HEK293 (cell line): ENCODE measurements at regions not wholly inside any gene's neighbourhood (a gene's known extent, or its start where the extent isn't known, plus 50 kb on each side); places are given as distances from the start of the nearest gene placed in this dataset.

ENCODE experiments used
- CTCF ChIA-PET: fragments of 350-600 bp; formaldehyde crosslinking; extraction: SDS; loops from one replicate; lab custom pipeline; 2021; ENCODE audit warnings: antibody characterized with exemption; lab: Yijun Ruan, JAX
- POLR2A ChIA-PET: fragments of 300-600 bp; formaldehyde crosslinking; extraction: SDS; loops from one replicate; lab custom pipeline; 2020; ENCODE audit warnings: antibody characterized with exemption, inconsistent platforms; lab: Yijun Ruan, JAX
- H3K27ac ChIP-seq: fragments of 200-500 bp; sonication (Bioruptor generic); 2 replicates; pipeline ENCODE4 v1.5.1; 2014; ENCODE audit warnings: low read depth, low read length, control low read depth, inconsistent platforms; ENCODE audit errors: extremely low read depth
- H3K36me3 ChIP-seq, 2 experiments: fragments of 200-500 bp in 1 of 2; sonication (Bioruptor generic) in 1 of 2; 1 replicate in 1 of 2; 2 replicates in 1 of 2; pipeline ENCODE4 v1.5.1; 2014 to 2017; ENCODE audit warnings: inconsistent platforms in 2 of 2, low read length in 2 of 2; ENCODE audit not compliant: control insufficient read depth in 2 of 2, insufficient read depth in 1 of 2
- H3K4me1 ChIP-seq: fragments of 200-500 bp; sonication (Bioruptor generic); 2 replicates; pipeline ENCODE4 v1.5.1; 2014; ENCODE audit warnings: mild to moderate bottlenecking, low read length, inconsistent platforms; ENCODE audit not compliant: control insufficient read depth, insufficient read depth
- H3K4me3 ChIP-seq: 2 replicates; pipeline ENCODE4 v1.5.1; 2011; ENCODE audit warnings: low read depth, mild to moderate bottlenecking, control low read depth, low read length, moderate library complexity
- H3K9me3 ChIP-seq: fragments of 200-500 bp; sonication (Bioruptor generic); 2 replicates; pipeline ENCODE4 v1.5.1; 2014; ENCODE audit warnings: low read depth, low read length, inconsistent platforms; ENCODE audit not compliant: control insufficient read depth, insufficient read depth
- KLF17 ChIP-seq: fragments of 450-650 bp; formaldehyde crosslinking; IDR thresholded peaks from 2 replicates; pipeline ENCODE4 v1.5.1; 2016; ENCODE audit warnings: missing biosample characterization, missing genetic modification characterization
- YY1 ChIP-seq: fragments of 450-650 bp; formaldehyde crosslinking; IDR thresholded peaks from 2 replicates; pipeline ENCODE4 v1.5.1; 2018; ENCODE audit warnings: missing biosample characterization, missing genetic modification characterization
- ZNF10 ChIP-seq: fragments of 450-650 bp; formaldehyde crosslinking; IDR thresholded peaks from 2 replicates; pipeline ENCODE4 v1.5.1; 2017; ENCODE audit warnings: missing biosample characterization, missing genetic modification characterization
- ZNF175 ChIP-seq: fragments of 450-650 bp; formaldehyde crosslinking; IDR thresholded peaks from 2 replicates; pipeline ENCODE4 v1.5.1; 2016; ENCODE audit warnings: missing biosample characterization, missing genetic modification characterization
- ZNF202 ChIP-seq: fragments of 450-650 bp; formaldehyde crosslinking; IDR thresholded peaks from 2 replicates; pipeline ENCODE4 v1.5.1; 2016; ENCODE audit warnings: missing biosample characterization, missing genetic modification characterization, borderline replicate concordance
- ZNF24 ChIP-seq: fragments of 450-650 bp; formaldehyde crosslinking; IDR thresholded peaks from 2 replicates; pipeline ENCODE4 v1.5.1; 2016; ENCODE audit warnings: missing biosample characterization, missing genetic modification characterization
- ZNF488 ChIP-seq: fragments of 450-650 bp; formaldehyde crosslinking; IDR thresholded peaks from 2 replicates; pipeline ENCODE4 v1.5.1; 2016; ENCODE audit warnings: missing biosample characterization, missing genetic modification characterization
- ZNF544 ChIP-seq: fragments of 450-650 bp; formaldehyde crosslinking; IDR thresholded peaks from 2 replicates; pipeline ENCODE4 v1.5.0; 2017; ENCODE audit warnings: missing biosample characterization, missing genetic modification characterization
- ZNF791 ChIP-seq: fragments of 450-650 bp; formaldehyde crosslinking; IDR thresholded peaks from 2 replicates; pipeline ENCODE4 v1.5.1; 2016; ENCODE audit warnings: missing biosample characterization, missing genetic modification characterization
- ZSCAN18 ChIP-seq: fragments of 450-650 bp; formaldehyde crosslinking; IDR thresholded peaks from 2 replicates; pipeline ENCODE4 v1.5.1; 2016; ENCODE audit warnings: missing biosample characterization, missing genetic modification characterization

- H3K9me3 ChIP-seq: no peaks in the 10 kb centered on the region
- no peaks in the 10 kb centered on the region for H3K36me3 ChIP-seq
- H3K4me3 ChIP-seq: no peak overlapping the region
- H3K4me1 ChIP-seq: no peaks in the 10 kb centered on the region
- ChIA-PET CTCF (no interaction called here), POLR2A (no interaction called here)
- H3K27ac ChIP-seq: no peak overlapping the region
- TF ChIP-seq ZNF175 (tag by site-specific recombination): no peak
- TF ChIP-seq ZNF24 (tag by site-specific recombination): no peak
- no peak for TF ChIP-seq ZNF10 (tag by site-specific recombination)
- TF ChIP-seq ZNF791: no peak
- no peak for TF ChIP-seq ZNF202 (tag by site-specific recombination)
- TF ChIP-seq ZNF544 (tag by site-specific recombination): no peak
- no peak for TF ChIP-seq ZNF488 (tag by site-specific recombination)
- no peak for TF ChIP-seq KLF17 (tag by site-specific recombination)
- TF ChIP-seq YY1: no peak
- TF ChIP-seq ZSCAN18 (tag by site-specific recombination): no peak
Observed at GRCh38 chr3:67704322-67704721, 49.9 kb upstream of the SUCLG2 start.
